HAP-1 (cell line): ENCODE measurements at regions not wholly inside any gene's neighbourhood (a gene's known extent, or its start where the extent isn't known, plus 50 kb on each side); places are given as distances from the start of the nearest gene placed in this dataset.
"Not testable (repeated sequence)": the region's sequence is repeated elsewhere in the genome, so short reads cannot be mapped to it uniquely, and the experiment has no call there.

Source experiments
- DNase-seq, 2 experiments: peaks; one replicate each; pipeline ENCODE4 v3.0.0-alpha.2; 2016 to 2020; ENCODE audit warnings: low spot score in 2 of 2
- H3K27me3 ChIP-seq: fragments of 250-450 bp; sonication (Bioruptor Pico); 2 replicates; pipeline ENCODE4 v1.5.1; 2020; ENCODE audit warnings: low read depth, mild to moderate bottlenecking, moderate library complexity
- H3K36me3 ChIP-seq: fragments of 250-450 bp; sonication (Bioruptor Pico); replicated peaks from 2 replicates; pipeline ENCODE4 v1.5.1; 2020; ENCODE audit warnings: mild to moderate bottlenecking
- H3K4me1 ChIP-seq: fragments of 250-450 bp; sonication (Bioruptor Pico); 2 replicates; pipeline ENCODE4 v1.5.1; 2020; ENCODE audit warnings: mild to moderate bottlenecking
- H3K4me3 ChIP-seq: fragments of 250-450 bp; sonication (Bioruptor Pico); 2 replicates; pipeline ENCODE4 v1.5.1; 2020; ENCODE audit warnings: mild to moderate bottlenecking, moderate library complexity
- H3K9me3 ChIP-seq: fragments of 250-450 bp; sonication (Bioruptor Pico); 2 replicates; pipeline ENCODE4 v1.5.1; 2020; ENCODE audit warnings: mild to moderate bottlenecking, moderate library complexity
- in situ Hi-C: fragments of 300-500 bp; cut with MboI; formaldehyde crosslinking; loops from 3 replicates; pipeline ENCODE4 v1.14.3; 2020; ENCODE audit warnings: low sequenced_read_pairs, inconsistent platforms, mixed read lengths

DNA sequence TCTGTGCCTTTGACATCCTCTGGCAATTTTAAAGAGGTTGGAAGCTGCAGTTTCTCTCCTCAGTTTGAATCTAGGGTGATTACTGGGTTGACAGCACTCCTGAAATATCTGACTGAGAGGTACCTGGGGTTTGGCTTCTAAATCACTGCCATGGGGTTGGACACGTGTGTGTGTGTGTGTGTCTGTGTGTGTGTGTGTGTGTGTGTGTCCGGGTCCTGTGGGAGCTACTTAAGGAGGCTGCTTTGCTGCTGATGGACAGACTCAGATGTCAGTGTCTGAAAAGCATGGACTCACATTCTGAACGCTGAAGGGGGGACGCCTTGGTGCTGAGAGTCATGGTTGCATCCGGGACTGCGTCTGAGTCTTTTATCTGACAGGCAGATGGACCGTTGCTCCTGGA is 299.1 kb upstream of the SFSWAP start:
- H3K36me3 ChIP-seq, H3K4me3 ChIP-seq, H3K4me1 ChIP-seq, H3K27me3 ChIP-seq, DNase-seq, H3K9me3 ChIP-seq, in situ Hi-C loops: not testable (repeated sequence)

GRCh38 chr12:131413006-131413405 is 297.9 kb upstream of the SFSWAP start:
- Histone ChIP-seq H3K27me3 (no peaks in the 10 kb centered on the region), H3K9me3 (no peaks in the 10 kb centered on the region), H3K4me1 (no peaks in the 10 kb centered on the region), H3K36me3 (no peaks in the 10 kb centered on the region), H3K4me3 (no peak overlapping the region)
- in situ Hi-C loops, result no loop called here
- DNase-seq, result no peak

- Histone ChIP-seq H3K36me3 (no peaks in the 10 kb centered on the region), H3K4me3 (no peak overlapping the region), H3K4me1 (no peaks in the 10 kb centered on the region), H3K9me3 (no peaks in the 10 kb centered on the region), H3K27me3 (no peaks in the 10 kb centered on the region)
- in situ Hi-C loops, result no loop called here
- no peak for DNase-seq
Observed at GRCh38 chr12:131413471-131413870, 297.4 kb upstream of the SFSWAP start.

- in situ Hi-C loops, result not testable (repeated sequence)
Observed at GRCh38 chr12:131414155-131414922, 296.6 kb upstream of the SFSWAP start.

GRCh38 chr12:131415781-131416180 is 295.1 kb upstream of the SFSWAP start:
- H3K27me3 ChIP-seq, result no peaks in the 10 kb centered on the region
- H3K4me3 ChIP-seq, result no peak overlapping the region
- H3K4me1 ChIP-seq, result no peaks in the 10 kb centered on the region
- in situ Hi-C loops, result no loop called here
- H3K9me3 ChIP-seq, result no peaks in the 10 kb centered on the region
- peak; percentile 17 to 32 for DNase-seq
- no peaks in the 10 kb centered on the region for H3K36me3 ChIP-seq

More at GRCh38 chr12:131414155-131414922, 296.6 kb upstream of the SFSWAP start:
- H3K4me1 ChIP-seq, H3K27me3 ChIP-seq, DNase-seq, H3K4me3 ChIP-seq, H3K9me3 ChIP-seq, H3K36me3 ChIP-seq: not testable (repeated sequence)

DNA sequence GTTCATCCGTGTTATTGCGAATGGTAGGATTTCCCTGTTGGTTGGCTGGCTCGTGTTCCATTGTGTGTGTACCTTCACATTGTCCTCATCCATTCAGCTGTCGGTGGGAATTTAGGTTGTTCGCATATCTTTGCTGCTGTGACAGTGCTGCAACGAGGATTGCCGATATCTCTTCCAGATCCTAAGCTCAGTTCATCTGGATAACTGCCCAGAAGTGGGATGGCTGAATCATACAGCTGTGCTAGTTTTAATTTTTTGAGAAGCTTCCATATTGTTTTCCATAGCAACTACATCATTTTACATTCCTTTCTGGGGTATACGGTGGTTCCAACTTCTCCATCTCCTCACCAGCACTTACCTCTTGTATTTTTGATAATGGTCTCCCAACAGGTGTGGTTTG is 292.8 kb upstream of the SFSWAP start:
- H3K4me1 ChIP-seq, result no peaks in the 10 kb centered on the region
- H3K9me3 ChIP-seq, result no peaks in the 10 kb centered on the region
- no peaks in the 10 kb centered on the region for H3K36me3 ChIP-seq
- in situ Hi-C loops, result no loop called here
- H3K4me3 ChIP-seq, result no peak overlapping the region
- DNase-seq, result no peak
- no peaks in the 10 kb centered on the region for H3K27me3 ChIP-seq

DNA sequence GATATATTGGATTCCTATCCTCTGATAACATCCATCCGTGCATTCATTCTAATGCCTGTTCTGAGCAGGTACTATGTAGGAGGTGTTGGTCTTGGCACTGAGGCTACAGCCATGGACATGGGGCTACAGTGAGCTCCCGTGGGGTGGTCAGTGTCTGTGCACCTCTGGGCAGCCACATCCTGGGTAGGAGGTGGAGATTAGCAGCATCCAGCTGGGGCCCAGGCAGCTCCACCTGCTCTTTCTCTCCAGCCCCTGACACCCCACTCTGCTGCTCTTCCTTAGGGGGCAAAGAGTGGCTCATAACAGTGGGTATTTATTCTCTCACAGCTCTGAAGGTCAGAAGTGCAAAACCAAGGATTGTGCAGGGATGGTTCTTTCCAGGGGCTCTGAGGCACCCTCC is 292.0 kb upstream of the SFSWAP start:
- Histone ChIP-seq H3K36me3 (no peaks in the 10 kb centered on the region), H3K4me3 (no peak overlapping the region), H3K9me3 (no peaks in the 10 kb centered on the region), H3K4me1 (no peaks in the 10 kb centered on the region), H3K27me3 (no peaks in the 10 kb centered on the region)
- in situ Hi-C loops, result no loop called here
- DNase-seq, result no peak

GRCh38 chr12:131420867-131421447 is 289.9 kb upstream of the SFSWAP start:
- no peak for DNase-seq
- Histone ChIP-seq H3K36me3 (no peaks in the 10 kb centered on the region), H3K27me3 (no peaks in the 10 kb centered on the region), H3K9me3 (no peaks in the 10 kb centered on the region), H3K4me1 (no peaks in the 10 kb centered on the region), H3K4me3 (no peak overlapping the region)
- in situ Hi-C loops, result no loop called here

DNA sequence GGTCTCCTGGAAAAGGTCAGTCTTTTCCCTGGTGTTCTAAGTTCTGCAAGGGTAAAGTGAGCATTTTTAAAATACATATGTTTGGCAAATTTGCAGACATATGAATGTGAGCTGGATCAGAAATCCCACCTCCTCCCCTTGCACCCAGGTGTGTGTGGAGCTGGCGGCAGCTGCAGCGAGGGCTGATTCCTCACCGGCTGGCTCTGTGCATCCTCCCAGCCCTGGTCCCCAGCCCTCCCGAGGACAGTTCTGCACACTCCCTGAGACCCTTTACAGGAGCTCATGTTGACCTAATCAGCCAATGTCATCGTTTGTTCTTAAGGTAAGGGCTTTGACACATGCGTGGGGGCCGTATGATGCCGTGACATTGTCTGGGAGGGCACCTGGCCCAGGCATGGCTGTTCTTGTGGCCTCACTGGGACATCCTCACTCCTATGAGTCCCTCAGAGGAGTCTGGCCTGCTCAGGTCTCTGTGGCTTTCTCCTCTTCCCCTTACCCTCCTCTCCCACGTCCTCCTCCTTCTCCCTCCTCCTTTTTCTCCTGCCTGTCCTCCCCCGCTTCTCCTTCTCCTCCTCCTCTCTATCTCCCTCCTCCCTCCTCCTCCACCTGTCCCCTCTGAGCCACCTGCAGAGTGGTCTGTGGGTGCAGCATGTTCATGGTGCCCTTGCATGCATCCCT is 289.2 kb upstream of the SFSWAP start:
- H3K4me3 ChIP-seq, result no peak overlapping the region
- no peaks in the 10 kb centered on the region for H3K36me3 ChIP-seq
- no peaks in the 10 kb centered on the region for H3K4me1 ChIP-seq
- no peak for DNase-seq
- in situ Hi-C loops, result no loop called here
- no peaks in the 10 kb centered on the region for H3K27me3 ChIP-seq
- H3K9me3 ChIP-seq, result no peaks in the 10 kb centered on the region

DNA sequence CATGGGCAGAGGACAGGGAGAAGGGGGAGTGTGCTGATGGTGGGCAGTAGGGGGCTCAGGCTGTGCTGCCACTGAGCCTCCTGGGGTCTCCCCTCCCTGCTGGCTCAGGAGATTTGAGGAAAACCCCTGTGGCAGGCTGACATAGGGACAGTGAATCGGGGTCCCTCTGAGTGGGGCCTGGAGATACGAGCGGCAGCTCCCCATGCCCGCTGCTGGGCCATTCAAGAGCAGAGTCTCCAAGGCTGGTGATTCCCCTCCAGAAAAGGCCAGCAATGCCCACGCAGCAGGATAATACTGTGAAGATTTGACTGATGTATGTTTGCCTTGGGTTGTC is 288.7 kb upstream of the SFSWAP start:
- Histone ChIP-seq H3K4me3 (no peak overlapping the region), H3K27me3 (no peaks in the 10 kb centered on the region), H3K4me1 (no peaks in the 10 kb centered on the region), H3K36me3 (no peaks in the 10 kb centered on the region), H3K9me3 (no peaks in the 10 kb centered on the region)
- in situ Hi-C loops, result no loop called here
- no peak for DNase-seq

DNA sequence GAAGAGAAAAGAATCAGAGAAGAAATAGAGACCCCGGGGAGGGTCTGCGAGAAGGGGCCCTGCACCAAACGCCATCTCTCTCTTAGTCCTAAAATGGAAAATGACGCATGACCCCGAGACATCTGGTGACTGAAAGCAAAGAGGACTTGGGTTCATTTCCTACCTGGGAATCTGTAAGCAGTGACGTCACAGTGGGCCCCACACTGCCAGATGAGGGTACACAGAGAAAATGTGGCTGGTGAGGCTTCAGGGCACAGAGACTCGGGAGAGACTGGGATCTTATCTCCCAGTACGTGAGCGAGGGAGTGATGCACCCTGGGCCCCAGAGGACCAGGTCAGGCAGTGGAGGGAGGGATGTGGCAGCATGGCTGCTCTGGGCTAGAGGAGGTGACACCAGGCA is 288.1 kb upstream of the SFSWAP start:
- no peaks in the 10 kb centered on the region for H3K4me1 ChIP-seq
- H3K4me3 ChIP-seq, result no peak overlapping the region
- in situ Hi-C loops, result no loop called here
- H3K36me3 ChIP-seq, result no peaks in the 10 kb centered on the region
- no peaks in the 10 kb centered on the region for H3K9me3 ChIP-seq
- H3K27me3 ChIP-seq, result no peaks in the 10 kb centered on the region
- no peak for DNase-seq

DNA sequence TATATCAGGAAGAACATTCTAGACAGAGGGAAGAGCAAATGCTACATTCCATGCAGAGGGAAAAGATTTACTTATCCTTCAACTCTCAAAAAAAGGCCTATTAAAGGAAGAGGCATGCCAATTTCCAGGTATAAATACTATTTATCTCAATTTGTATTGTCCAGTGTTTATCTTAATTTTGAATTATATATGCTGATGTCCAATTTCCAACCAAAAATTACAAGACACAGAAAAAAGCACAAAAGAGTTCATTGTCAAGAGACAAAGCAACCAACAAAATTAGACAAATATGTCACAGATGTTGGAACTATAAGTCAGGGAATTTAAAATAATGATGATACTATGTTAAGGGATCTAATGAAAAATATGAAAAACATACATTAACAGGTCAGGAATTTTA is 286.6 kb upstream of the SFSWAP start:
- Histone ChIP-seq H3K9me3 (no peaks in the 10 kb centered on the region), H3K4me3 (no peak overlapping the region), H3K4me1 (no peaks in the 10 kb centered on the region), H3K36me3 (no peaks in the 10 kb centered on the region), H3K27me3 (no peaks in the 10 kb centered on the region)
- in situ Hi-C loops, result no loop called here
- no peak for DNase-seq

DNA sequence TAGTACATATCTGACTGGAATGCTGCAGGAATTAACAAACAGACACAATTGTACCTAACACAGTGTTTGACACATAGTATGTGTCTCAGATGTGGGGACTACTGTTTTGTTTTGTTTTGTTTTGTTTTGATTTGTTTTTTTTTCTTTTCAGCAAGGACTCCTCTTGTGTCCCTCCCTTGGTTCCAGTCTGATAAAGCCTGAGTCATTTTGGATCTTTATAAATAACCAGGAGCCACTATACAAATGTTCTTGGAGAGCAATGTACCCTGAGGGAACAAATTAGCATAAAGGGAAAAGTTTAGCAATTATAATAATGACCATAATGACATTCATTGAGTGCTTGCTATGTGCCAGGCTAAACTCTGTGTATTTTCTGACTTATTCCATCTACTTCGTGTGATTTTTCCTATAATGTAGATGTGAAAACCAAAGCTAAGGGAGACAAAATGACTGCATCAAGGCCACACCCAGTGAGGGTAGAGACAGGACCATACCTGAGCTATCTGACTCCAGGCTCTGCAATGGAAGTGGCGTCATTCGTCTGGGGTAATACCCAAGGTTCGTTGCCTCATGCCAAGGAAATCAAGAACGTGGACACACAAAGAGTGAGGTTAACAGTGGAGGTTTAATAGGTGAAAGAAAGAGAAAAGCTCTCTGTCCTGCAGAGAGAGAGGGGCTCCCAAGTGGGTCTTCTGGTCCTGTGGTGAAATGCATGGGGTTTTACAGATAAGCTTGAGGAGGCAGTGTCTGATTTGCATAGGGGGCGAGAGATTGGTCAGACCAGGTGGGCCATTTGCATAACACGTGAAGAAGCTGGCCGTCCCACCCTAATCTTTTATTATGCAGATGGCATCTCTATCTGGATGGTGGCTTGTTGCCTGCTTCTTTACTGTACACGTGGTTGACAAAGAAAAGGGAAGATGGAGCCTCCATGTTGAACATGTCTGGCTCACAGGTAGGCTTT is 285.5 kb upstream of the SFSWAP start:
- no peaks in the 10 kb centered on the region for H3K36me3 ChIP-seq
- no peaks in the 10 kb centered on the region for H3K4me1 ChIP-seq
- in situ Hi-C loops, result no loop called here
- H3K4me3 ChIP-seq, result no peak overlapping the region
- DNase-seq, result no peak
- no peaks in the 10 kb centered on the region for H3K27me3 ChIP-seq
- H3K9me3 ChIP-seq, result no peaks in the 10 kb centered on the region
